Inferior parietal cortex (tissue), 1 donor: ENCODE measurements at regions not wholly inside any gene's neighbourhood (a gene's known extent, or its start where the extent isn't known, plus 50 kb on each side); places are given as distances from the start of the nearest gene placed in this dataset.
"Not testable (repeated sequence)": the region's sequence is repeated elsewhere in the genome, so short reads cannot be mapped to it uniquely, and the experiment has no call there.

ENCODE experiments used
- DNase-seq: peaks from one replicate; pipeline ENCODE4 v3.0.0-alpha.2; 2016; ENCODE audit errors: extremely low spot score

DNA sequence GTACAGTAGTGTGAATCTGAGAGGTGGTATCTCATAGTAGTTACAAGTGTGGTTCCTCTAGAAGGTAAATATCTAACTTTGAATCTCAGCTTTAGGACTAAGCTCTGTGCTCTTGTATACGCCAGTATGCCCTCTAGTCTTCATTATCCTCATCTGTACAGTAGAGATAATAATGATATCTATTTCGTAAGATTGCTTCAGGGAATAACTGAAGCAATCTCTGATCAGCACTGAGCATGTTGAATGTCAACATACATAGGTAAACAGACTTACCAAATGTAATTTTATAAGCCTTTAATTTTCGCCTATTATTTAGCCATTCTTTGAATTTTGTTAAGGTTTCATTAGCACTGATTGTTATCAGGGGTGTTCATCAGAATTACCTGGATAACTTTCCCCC is 175.2 kb upstream of the ANKRD50 start:
- DNase-seq: no peak

DNA sequence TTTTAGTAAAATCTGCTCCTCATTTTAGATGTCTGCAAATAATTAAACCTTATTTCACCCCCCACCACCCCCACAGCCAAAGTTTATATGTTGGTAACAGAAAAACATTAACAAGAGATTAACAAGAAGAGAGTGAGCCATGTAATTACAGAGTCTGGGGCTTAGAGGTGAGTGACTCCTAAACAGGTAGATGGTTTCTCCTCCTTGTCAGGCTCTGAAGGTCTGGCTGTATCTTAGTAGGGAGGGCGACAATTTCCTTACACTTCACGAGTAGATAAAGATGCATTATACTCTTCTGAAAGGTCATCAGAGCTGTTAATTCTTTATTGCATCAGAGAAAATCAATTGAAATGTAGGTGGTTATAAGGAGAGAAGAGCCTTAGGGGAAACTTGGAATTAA is 171.8 kb upstream of the ANKRD50 start:
- DNase-seq: no peak

DNA sequence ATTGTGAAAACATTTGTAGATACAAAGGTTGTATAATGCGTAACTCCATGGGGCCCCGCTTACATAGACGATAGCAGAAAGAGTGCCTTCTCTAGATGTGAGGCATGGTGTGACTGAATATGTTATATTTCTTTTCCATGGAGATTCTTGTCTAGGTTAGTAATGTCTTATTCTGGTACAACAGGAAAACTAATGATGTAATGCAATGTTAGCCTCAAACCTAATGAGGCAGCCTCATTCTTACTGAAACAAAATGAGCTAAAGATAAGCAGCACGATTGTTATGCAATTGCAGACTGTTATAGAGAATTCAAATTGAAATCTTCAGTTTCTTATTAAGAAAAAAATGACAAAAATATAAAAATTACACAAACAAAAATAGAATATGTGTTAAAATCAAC is 171.1 kb upstream of the ANKRD50 start:
- no peak for DNase-seq

DNA sequence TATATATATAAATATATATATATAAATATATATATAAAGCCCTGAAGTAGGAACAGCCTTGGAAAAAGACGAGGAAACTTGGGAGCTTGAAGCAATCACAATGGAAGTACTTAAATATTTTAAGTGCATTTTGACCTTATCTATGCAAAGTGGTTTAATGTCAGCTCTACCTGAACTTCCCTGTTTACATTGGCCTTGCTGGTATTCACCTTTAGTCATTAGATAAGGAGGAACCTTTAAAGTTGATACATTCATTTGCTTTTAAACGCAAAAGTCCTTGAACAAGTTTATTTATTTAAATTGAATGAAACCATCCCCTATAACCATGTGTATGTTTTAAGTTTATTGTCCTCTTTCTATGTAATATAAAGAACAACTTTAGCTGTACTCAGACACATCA is 166.7 kb upstream of the ANKRD50 start:
- DNase-seq: no peak

DNA sequence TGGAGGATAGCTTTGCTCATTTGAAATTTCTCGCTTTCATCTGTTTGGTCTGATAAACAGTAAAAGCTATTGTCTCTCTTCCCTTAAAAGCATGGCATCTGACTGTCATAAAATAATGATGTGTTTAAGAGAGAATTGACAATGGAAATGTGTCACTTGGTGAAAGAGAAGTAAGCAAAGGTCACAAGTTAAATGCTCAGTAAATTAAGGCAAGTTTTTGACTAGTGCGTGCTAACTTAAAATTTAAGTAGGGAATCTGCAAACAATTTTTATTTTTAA is 161.6 kb upstream of the ANKRD50 start:
- no peak for DNase-seq

DNA sequence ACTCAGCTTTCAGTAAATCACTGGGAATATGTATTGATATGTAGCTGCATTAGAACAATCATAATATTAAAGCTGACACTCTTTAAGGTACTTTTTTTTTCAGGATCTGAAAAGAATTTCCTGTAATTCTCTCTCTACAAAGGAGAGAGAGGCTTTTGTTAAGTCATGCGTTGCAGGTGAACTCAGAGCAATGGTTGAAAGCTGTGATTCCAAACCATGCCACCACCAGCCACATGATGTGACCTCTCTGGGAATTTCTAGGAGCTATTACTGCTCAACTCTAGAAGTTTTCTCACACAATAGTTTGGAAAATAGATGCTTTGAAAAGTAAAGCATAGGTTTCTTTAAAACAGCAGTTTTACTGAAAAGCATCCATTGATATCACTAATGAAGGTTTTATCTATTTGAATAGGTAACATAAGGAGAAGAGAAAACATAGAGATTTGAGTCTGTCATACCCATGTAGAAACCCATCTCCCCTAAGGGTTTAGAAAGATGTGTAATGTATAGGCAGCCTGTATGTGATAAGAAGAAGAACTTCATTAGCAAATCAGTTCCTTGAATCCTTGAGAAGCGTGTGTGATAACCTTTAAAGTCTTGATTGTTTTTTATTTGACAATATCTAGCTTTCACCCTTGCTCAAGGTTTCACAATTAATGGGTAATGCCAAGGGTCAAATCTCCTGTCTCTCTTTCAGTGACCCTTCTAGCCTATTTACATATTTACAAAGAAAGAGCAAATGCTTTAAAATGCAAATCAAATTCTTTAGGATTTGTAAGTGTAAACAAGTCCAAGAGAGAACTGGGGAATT is 161.0 kb upstream of the ANKRD50 start:
- DNase-seq: no peak

DNA sequence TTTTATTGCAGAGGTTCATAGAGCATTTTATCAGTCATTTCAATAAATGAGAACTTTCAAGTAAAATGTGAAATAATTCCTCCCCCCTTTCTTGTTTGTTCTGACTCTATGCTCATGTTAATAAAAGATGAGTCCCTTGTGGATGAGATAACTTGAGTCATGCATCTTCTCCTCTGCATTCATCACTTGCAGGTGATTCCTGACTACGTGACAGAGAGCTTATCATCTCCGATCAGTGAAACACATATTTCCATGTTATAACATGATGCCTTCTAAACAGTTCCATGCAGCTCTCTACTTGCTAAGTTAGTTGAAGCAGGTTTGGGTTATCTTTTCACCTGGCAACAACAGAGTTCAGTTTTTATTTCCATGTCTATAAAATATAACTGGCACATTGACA is 160.1 kb upstream of the ANKRD50 start:
- no peak for DNase-seq

DNA sequence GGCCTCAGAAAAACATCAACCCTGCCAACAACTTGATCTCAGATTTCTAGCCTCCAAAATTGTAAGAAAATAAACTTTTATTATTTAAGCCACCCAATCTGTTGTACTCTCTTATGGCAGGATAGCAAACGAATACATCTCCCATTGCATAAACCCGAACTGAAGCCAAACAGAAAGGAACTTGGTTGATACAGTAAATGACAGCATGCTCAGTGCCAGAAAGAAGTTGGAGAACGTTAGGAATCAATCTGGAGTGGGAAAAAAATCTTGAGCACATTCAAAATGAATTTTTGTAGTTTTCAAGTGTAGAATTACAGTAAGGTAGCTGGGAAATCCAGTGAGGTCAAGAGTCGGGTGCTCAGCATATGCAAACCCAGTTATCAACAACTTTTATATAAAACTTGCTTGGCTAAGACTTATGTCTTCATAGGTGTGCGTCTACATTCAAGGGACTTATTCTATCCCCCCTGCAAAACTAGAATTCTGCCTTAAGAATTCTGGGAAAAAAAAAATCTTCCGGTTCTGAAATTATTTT is 157.5 kb upstream of the ANKRD50 start:
- DNase-seq: no peak

DNA sequence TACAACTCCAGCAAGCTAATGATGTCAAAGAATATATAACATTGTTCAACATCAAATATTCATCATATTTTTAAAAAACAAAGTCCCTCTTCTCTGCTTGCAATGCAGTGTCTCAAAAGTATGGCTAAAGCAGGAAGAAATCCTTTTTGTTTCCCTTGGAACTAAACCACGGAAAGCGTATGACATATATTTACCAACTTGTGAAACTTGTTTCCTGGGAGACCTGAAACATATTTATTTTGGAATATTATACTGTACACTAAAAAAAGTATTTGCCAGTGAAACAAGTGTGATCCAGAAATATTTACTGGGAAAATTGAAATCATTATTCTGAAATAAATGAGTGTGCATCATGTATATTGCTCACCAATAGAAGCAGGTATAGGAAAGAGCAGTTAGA is 156.0 kb upstream of the ANKRD50 start:
- no peak for DNase-seq

DNA sequence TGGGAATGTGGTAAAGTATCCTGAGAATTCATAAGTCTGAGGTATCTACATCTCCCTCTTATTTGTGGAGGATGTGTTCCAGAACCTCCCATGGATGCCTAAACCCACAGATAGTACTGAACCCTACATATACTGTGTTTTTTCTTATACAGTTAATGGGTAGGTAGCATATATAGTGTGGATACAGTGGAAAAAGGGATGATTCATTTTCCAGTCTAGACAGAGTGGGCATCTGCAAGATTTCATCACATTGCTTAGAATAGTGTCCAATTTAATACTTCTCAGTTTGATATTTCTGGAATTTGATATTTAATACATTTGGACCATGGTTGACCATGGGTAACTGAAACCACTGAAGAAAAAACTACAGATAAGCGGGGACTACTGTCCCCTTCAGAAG is 155.0 kb upstream of the ANKRD50 start:
- no peak for DNase-seq

DNA sequence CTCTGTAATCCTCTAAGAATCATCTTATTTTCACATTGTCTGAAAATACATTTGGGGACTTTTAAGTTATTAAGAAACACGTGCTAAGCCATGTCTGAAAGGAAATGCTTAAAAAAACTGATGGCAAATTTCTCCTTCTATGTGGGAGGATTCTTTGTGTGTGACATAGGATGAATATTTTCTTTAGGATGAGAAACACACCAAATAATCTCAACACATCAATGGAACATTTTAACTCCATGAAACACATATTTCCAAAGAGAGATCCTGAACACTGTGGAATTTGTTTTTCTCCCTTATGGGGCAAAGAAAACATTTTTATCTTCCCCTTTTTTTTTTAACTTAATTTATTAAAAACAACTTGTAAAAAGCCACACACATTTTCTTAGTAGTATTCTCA is 153.8 kb upstream of the ANKRD50 start:
- DNase-seq: no peak

DNA sequence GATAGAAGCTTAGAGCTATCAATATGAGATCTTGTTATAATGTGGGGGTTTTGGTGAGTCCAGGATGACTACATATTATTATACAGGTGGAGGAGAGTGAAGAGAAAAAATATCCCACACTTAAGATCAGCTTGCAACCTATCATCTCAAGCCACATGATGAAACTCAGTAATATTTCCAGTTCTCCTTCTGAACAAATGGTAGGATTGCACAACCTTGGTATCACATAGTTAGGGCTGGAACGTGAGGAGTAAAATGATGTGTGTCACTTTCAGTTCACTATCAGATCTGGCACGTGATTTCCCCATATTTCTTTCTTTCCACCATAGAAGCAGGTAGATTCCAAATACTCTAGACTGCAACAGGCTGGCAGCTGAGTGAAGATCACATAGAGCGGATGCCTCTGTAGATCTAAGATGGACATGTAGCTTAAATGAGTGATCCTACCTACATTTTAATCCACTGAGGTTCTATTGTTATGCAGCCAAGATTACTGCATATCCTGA is 150.6 kb upstream of the ANKRD50 start:
- DNase-seq: no peak

DNA sequence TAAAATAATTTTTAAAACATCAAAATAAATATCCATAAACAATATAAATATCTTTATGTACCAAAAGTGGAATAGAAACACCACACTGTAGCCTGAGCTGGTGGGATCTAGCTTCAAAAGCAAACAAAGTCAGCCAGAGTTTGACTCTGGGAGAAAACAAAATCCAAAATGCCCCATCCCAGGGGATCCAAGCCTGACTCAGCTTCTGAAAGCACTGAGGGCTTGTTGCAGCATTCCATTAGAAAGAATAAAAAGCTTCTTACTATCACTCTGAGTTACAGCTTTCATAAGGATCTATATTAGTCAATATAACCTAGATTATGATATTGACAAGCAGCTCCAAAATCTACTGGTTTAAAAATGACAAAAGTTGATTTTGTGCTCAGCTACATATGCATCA is 149.7 kb upstream of the ANKRD50 start:
- no peak for DNase-seq

DNA sequence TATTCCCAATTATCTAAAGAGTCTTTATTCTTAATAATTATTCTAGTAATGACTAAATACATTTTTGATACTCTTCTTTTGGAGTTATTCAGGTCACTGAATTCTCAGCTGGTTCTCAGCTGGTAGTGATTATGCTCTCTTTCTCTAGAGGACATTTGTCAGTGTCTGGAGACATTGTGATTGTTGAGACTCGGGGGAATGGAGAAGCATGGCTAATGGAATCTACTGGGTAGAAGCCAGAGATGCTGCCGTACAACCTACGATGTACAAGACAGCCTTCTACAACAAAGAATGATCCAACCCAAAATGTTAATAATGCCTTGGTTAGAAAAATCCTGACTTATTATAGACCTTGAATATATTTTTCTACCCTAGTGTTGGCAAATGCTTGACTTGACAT is 149.2 kb upstream of the ANKRD50 start:
- DNase-seq: no peak

DNA sequence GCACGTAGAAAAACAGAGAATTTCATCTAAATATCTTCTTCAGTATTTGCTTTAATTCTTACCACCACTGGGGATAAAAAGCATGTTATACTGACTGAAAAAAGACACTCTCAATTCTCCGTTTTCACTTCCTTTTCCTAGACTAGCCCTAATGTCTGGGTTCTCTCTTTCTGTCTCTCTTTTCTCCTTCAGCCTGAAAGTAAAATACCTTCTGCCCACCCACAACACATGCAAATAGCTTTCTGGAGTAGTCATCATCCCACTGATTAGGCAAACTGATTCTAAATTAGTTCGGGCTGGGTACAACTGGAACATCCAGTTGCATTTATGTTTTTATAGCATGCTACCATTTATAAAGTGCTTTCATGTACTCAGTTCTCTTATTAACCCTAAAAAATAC is 142.4 kb upstream of the ANKRD50 start:
- DNase-seq: no peak

DNA sequence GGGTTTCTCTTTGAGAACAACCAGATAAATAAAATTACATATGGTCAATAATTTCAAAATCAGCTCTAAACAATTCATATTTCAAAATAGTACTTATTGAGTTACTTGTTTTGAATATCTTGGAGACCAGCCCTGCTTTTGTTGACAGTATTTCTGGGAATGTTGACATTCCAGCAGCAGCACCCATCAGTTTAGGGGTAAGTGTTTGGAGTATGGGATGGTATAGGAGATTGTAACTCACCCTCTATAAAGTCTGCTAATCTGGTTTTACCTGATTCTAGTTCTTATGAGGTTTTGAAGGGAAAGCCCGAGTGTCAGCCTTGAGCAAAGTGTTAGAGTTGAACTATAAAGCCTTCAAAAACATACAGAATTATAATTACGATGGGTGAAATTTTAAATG is 139.2 kb upstream of the ANKRD50 start:
- DNase-seq: no peak

DNA sequence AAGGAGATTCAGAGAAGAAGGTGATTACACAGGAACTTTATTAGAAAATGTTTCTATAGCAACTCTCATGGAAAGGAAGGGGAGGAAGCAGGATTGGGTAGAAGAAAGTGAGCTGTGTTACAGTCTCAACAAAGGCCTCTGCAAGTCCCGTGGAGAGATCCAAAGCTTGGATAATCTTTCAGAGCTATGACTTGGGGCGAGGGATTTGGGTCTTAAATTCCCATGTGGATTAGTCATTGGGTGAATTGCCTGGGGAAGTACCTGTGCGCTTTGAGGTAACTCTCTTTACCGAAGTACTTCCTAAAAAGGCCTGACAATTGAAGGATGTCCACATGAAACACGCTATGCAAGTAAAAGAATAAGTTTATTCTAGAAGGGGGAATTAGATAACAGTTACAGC is 133.8 kb upstream of the ANKRD50 start:
- no peak for DNase-seq

DNA sequence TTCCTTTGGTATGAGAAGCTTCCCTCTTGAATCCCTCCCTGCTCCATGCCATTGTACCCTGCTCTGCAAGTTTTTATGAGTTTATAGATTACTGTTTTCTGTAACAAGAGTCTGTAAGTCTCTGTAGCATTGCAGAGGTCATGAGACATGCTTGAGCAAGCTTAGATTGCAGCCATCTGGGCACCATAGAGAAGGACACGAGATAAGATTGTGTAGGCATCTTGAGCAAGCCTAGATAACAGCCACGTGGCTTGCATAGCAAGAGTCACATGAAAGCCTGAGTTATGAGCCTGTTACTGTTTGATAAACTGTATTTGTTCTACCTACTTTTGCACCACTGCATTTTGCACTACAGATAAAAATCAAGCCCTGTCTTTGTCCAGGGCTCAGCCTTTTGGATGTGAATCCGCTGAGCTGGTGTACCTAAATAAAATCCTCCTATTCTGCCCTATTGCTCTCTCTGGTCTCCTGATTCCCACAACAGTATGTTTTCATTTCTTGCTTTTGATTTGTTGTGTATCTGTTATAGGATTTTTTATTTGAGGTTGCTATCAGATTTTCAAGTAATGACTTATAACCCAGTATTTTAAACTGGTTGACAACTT is 127.4 kb upstream of the ANKRD50 start:
- no peak for DNase-seq

DNA sequence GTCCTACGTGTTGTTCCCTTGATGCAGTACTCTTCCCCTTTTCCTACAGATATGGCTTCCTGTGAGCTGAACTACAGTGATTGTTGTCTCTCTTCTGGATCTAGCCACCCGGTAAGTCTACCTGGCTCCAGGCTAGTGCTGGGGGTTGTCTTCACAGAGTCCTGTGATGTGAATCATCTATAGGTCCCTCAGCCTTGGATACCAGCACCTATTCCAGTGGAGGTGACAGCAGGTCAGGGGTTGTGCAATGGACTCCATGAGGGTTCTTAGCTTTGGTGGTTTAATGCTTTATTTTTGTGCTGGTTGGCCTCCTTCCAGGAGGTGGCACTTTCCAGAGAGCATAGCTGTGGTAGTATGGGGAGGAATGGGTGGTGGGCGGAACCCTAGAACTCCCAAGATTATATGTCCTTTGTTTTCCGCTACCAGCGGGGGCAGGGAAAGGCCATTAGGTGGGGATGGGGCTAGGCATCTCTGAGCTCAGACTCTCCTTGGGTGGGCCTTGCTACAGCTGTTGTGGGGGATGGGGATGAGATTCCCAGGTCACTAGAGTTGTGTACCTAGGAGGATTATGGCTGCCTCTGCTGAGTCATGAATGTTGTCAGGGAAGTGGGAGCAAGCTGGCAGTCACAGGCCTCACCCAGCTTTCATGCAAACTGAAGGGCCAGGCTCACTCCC is 121.4 kb upstream of the ANKRD50 start:
- DNase-seq: no peak

DNA sequence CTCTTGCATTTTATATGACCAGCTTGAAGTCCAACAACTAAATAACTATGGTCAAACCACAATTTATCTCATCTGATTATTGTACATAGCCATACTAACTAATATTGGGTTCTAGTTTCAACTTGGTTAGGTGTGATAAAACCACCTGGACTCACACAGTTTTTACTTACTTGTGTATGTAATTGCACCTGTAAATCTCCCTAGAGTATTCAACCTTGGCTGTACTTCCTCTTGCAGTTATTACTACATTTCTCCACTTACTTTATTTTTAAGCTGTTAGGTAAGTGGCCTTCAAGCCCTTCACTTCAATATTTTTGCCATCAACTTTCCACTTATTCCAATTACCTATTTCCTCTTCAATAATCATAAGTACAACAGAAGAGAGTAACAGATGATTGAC is 115.8 kb upstream of the ANKRD50 start:
- no peak for DNase-seq

DNA sequence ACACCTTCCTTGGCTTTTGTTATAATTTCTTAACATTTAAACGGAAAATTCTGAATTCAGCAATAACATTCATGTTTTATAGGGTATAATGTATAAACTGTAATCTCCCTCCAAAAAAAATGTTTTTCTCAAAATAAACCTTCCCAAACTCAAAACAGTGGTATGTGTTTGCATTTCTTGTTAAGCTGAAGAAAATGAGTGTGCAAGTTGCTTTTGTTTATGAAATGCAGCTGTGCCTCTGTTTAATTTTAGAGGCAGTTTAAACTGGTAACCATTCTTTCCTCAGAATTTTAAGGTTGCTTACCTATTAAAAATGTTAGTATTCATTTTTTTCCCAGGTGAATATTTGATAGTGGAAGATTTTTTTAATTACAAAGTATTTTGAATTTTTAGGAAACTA is 105.0 kb upstream of the ANKRD50 start:
- no peak for DNase-seq

DNA sequence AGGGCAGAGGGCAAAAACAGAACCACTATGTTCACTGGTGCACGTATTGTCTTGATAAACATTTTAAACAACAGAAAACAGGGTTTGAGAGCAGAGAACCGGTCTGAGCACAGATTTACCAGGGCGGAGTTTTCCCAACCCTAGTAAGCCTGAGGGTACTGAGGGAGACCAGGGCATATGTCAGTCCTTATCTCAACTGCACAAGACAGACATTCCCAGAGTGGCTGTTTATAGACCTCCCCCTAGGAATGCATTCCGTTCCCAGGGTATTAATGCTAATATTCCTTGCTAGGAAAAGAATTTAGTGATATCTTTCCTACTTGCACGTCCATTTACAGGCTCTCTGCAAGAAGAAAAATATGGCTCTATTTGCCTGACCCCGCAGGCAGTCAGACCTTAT is 99.7 kb upstream of the ANKRD50 start:
- not testable (repeated sequence) for DNase-seq

DNA sequence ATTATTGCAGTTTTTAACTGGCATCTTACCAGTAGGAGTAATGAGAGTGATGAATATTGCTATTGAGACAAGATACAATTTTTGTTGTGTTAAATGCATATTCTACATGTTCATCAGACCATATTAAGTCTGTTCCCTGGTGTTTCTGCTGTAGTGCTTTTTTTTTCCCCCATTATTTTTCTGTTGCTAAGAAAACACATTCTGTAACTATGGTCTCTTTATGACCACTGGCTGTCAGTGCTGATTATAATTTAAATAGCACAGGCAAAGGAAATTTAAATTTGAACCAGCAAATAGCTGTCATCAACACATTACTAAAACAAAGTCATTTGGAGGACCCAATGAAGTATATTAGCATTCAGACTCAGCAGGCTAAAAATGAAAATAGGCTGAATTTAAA is 98.3 kb upstream of the ANKRD50 start:
- no peak for DNase-seq
